ENCODE measurements at regions not wholly inside any gene's neighbourhood (a gene's known extent, or its start where the extent isn't known, plus 50 kb on each side); places are given as distances from the start of the nearest gene placed in this dataset.

GRCh38 chr13:50125554-50126262, 110.5 kb downstream of the KCNRG start:
- Histone ChIP-seq H3K27me3 (peaks cover 4% of the 10 kb centered on the region), H3K9me3 (no peaks in the 10 kb centered on the region), H3K4me3 (peak overlapping the region; percentile 83), H3K36me3 (no peaks in the 10 kb centered on the region), H3K4me1 (ENCODE audit: insufficient read depth) (peaks cover 2% of the 10 kb centered on the region), H3K27ac (peak overlapping the region; percentile 68 to 97)
- DNase-seq: peak; percentile 88 to 92 (median 91)
- intact Hi-C loops (cut with DNase I): loop anchor here in 2 of 4 donors (2.0 to 10.0 kb wide), 4 partner anchors 45 to 1459 kb away; partner anchors contain the start of genes TRIM13 (in 2 of the 2) and WDFY2 (in 1 of the 2)
- 1 to 2% (median 2%) methylated on average over 51 to 87 of the region's 87 CpGs for WGBS, 3 donors
- no peak for TF ChIP-seq CTCF (IDR thresholded peaks at IDR 0.05)
- TF ChIP-seq EP300 (IDR thresholded peaks at IDR 0.05): no peak
- TF ChIP-seq POLR2A (IDR thresholded peaks at IDR 0.05): peak; percentile 64

- H3K4me1 ChIP-seq (ENCODE audit: insufficient read depth): peaks cover 2% of the 10 kb centered on the region
- intact Hi-C loops (cut with DNase I): loop anchor here in 1 of 4 donors (5.0 to 10.0 kb wide), 2 partner anchors 129 to 1458 kb away; partner anchors contain the start of genes TRIM13 and WDFY2
- no peaks in the 10 kb centered on the region for H3K9me3 ChIP-seq
- DNase-seq: peak in 2 of 5 donors; percentile 28 to 45
- H3K4me3 ChIP-seq: peak overlapping the region; percentile 83
- H3K27ac ChIP-seq: peak overlapping the region; percentile 68 to 97
- no peak for TF ChIP-seq CTCF (IDR thresholded peaks at IDR 0.05)
- TF ChIP-seq EP300 (IDR thresholded peaks at IDR 0.05): no peak
- TF ChIP-seq POLR2A (IDR thresholded peaks at IDR 0.05): no peak
- 43 to 53% (median 47%) methylated on average over 28 of the region's 28 CpGs for WGBS, 3 donors
- H3K36me3 ChIP-seq: no peaks in the 10 kb centered on the region
- peaks cover 4% of the 10 kb centered on the region for H3K27me3 ChIP-seq
These were observed 111.2 kb downstream of the KCNRG start for GRCh38 chr13:50126263-50126992.

- TF ChIP-seq POLR2A (IDR thresholded peaks at IDR 0.05): no peak
- TF ChIP-seq CTCF (IDR thresholded peaks at IDR 0.05): no peak
- no peak for TF ChIP-seq EP300 (IDR thresholded peaks at IDR 0.05)
- 16 to 26% (median 21%) methylated on average over 51 of the region's 51 CpGs for WGBS, 3 donors
- peak; percentile 43 to 67 (median 59) for DNase-seq
- Histone ChIP-seq H3K27ac (no peak overlapping the region), H3K36me3 (no peaks in the 10 kb centered on the region), H3K4me1 (ENCODE audit: insufficient read depth) (peaks cover 2% of the 10 kb centered on the region), H3K27me3 (peaks cover 4% of the 10 kb centered on the region), H3K9me3 (no peaks in the 10 kb centered on the region), H3K4me3 (peak overlapping the region; percentile 36)
- intact Hi-C loops (cut with DNase I): loop anchor here in 1 of 4 donors (5.0 to 10.0 kb wide), 2 partner anchors 130 to 1458 kb away; partner anchors contain the start of genes TRIM13 and WDFY2
These were observed 111.9 kb downstream of the KCNRG start for GRCh38 chr13:50126993-50127725.

- Histone ChIP-seq H3K27me3 (peaks cover 4% of the 10 kb centered on the region), H3K9me3 (no peaks in the 10 kb centered on the region), H3K4me3 (peak overlapping the region; percentile 36), H3K27ac (no peak overlapping the region), H3K4me1 (ENCODE audit: insufficient read depth) (peaks cover 2% of the 10 kb centered on the region), H3K36me3 (no peaks in the 10 kb centered on the region)
- TF ChIP-seq CTCF (IDR thresholded peaks at IDR 0.05) (no peak), EP300 (IDR thresholded peaks at IDR 0.05) (no peak), POLR2A (IDR thresholded peaks at IDR 0.05) (no peak)
- intact Hi-C loops (cut with DNase I): loop anchor here in 1 of 4 donors (5.0 to 10.0 kb wide), 2 partner anchors 131 to 1457 kb away; partner anchors contain the start of genes TRIM13 and WDFY2
- 27 to 29% (median 29%) methylated on average over 37 to 39 of the region's 39 CpGs for WGBS, 3 donors
- peak in 3 of 5 donors; percentile 12 to 32 (median 31) for DNase-seq
These were observed 112.6 kb downstream of the KCNRG start for GRCh38 chr13:50127726-50128291.

All from ovary (tissue), 7 donors.